CD4-positive, alpha-beta T cell (primary cell): ENCODE measurements at regions not wholly inside any gene's neighbourhood (a gene's known extent, or its start where the extent isn't known, plus 50 kb on each side); places are given as distances from the start of the nearest gene placed in this dataset.

ENCODE experiments used
- ATAC-seq: fragments of 200-7000 bp; cut with Tn5 transposase; one replicate; pipeline ENCODE4 v1.10.0; 2022; ENCODE audit warnings: mild to moderate bottlenecking; ENCODE audit not compliant: poor library complexity
- CTCF ChIA-PET: fragments of 350-600 bp; sonication (Branson Sonifier 250); formaldehyde crosslinking; loops from one replicate; lab custom pipeline; 2021; ENCODE audit warnings: antibody characterized with exemption, inconsistent platforms; lab: Charles Lee
- POLR2A ChIA-PET: fragments of 350-600 bp; sonication (Branson Sonifier 250); formaldehyde crosslinking; loops from one replicate; lab custom pipeline; 2021; ENCODE audit warnings: antibody characterized with exemption, inconsistent platforms; lab: Charles Lee
- DNase-seq, 14 experiments: peaks; one replicate each; pipeline ENCODE4 v3.0.0-alpha.2; 2013 to 2020; ENCODE audit warnings: mixed read lengths in 2 of 14
- H3K27ac ChIP-seq, 2 donors: one replicate each; pipeline versions ENCODE4 v1.5.1 to v1.7.0; 2013; ENCODE audit warnings: low read length in 2 of 2, low read depth in 1 of 2, mild to moderate bottlenecking in 1 of 2
- H3K27me3 ChIP-seq, 2 experiments: 1 replicate in 1 of 2; 2 replicates in 1 of 2; pipeline versions ENCODE4 v1.6.1 to v1.7.0; 2013; ENCODE audit warnings: low read length in 2 of 2, control low read depth in 1 of 2, mild to moderate bottlenecking in 1 of 2, moderate library complexity in 1 of 2; ENCODE audit not compliant: insufficient read depth in 2 of 2, control insufficient read depth in 1 of 2
- H3K36me3 ChIP-seq: one replicate; pipeline ENCODE4 v1.6.1; 2013; ENCODE audit warnings: low read length, control low read depth; ENCODE audit not compliant: insufficient read depth
- H3K4me1 ChIP-seq: one replicate; pipeline ENCODE4 v1.6.1; 2013; ENCODE audit warnings: low read length, control low read depth; ENCODE audit not compliant: insufficient read depth
- H3K4me3 ChIP-seq: one replicate; pipeline ENCODE4 v1.5.1; 2013; ENCODE audit warnings: mild to moderate bottlenecking, low read length, moderate library complexity
- H3K9me3 ChIP-seq, 2 experiments: 1 replicate in 1 of 2; 2 replicates in 1 of 2; pipeline versions ENCODE4 v1.6.1 to v1.7.0; 2013; ENCODE audit warnings: low read length in 2 of 2, mild to moderate bottlenecking in 2 of 2, control low read depth in 1 of 2, moderate library complexity in 1 of 2; ENCODE audit not compliant: control insufficient read depth in 1 of 2, insufficient read depth in 1 of 2
- H3K27ac Mint-ChIP-seq: one replicate; pipeline ENCODE4 v1.8.0; 2020; ENCODE audit warnings: mixed read lengths
- H3K27me3 Mint-ChIP-seq: one replicate; pipeline ENCODE4 v1.8.0; 2021; ENCODE audit warnings: mixed read lengths
- H3K36me3 Mint-ChIP-seq: one replicate; pipeline ENCODE4 v1.8.0; 2021; ENCODE audit warnings: low read depth, mixed read lengths
- H3K4me1 Mint-ChIP-seq: one replicate; pipeline ENCODE4 v1.8.0; 2021; ENCODE audit warnings: low read depth, mixed read lengths
- H3K4me3 Mint-ChIP-seq: one replicate; pipeline ENCODE4 v1.8.0; 2020; ENCODE audit warnings: mild to moderate bottlenecking, mixed read lengths
- H3K9me3 Mint-ChIP-seq: one replicate; pipeline ENCODE4 v1.8.0; 2020; ENCODE audit warnings: mixed read lengths
- intact Hi-C, 2 experiments: fragments of 100-400 bp; cut with DNase I in 1 of 2; cut with micrococcal nuclease in 1 of 2; formaldehyde crosslinking; loops; one replicate each; pipeline versions ENCODE4 v1.15.1 to v1.9.0; 2023 to 2025; cut with DNase I, micrococcal nuclease
- TF ChIP-seq, protein P1 (sequence below): fragments of 200-600 bp; IDR thresholded peaks from one replicate; pipeline ENCODE4 v1.8.0; 2022; ENCODE audit warnings: antibody characterized with exemption, mild to moderate bottlenecking

DNA sequence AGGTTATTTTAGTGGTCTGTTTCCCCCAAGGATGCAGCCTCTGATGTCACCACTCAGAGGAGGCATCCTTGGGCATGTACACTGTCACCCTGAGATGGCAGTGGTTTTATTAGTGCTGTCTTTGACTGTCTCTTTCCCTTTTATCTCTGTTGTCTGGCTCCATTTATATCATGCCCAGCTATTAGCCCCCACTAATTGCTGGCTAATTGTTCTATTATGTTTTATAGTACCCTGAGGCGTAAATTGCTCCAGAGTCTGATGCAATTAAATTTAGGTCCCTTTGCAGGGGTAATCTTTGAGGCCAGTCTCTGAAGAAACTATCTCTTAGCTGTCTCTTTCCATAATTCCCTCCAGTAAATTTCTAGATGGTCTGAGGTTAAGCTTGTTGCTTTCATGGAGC, 301.0 kb upstream of the KLHL29 start:
- TF ChIP-seq, protein P1, sequence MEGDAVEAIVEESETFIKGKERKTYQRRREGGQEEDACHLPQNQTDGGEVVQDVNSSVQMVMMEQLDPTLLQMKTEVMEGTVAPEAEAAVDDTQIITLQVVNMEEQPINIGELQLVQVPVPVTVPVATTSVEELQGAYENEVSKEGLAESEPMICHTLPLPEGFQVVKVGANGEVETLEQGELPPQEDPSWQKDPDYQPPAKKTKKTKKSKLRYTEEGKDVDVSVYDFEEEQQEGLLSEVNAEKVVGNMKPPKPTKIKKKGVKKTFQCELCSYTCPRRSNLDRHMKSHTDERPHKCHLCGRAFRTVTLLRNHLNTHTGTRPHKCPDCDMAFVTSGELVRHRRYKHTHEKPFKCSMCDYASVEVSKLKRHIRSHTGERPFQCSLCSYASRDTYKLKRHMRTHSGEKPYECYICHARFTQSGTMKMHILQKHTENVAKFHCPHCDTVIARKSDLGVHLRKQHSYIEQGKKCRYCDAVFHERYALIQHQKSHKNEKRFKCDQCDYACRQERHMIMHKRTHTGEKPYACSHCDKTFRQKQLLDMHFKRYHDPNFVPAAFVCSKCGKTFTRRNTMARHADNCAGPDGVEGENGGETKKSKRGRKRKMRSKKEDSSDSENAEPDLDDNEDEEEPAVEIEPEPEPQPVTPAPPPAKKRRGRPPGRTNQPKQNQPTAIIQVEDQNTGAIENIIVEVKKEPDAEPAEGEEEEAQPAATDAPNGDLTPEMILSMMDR: no peak
- Mint-ChIP-seq H3K4me1 (no peaks in the 10 kb centered on the region), H3K4me3 (no peak overlapping the region), H3K27ac (no peak overlapping the region), H3K9me3 (peaks cover 14% of the 10 kb centered on the region), H3K36me3 (no peaks in the 10 kb centered on the region), H3K27me3 (peaks cover 13% of the 10 kb centered on the region)
- no peak overlapping the region for H3K27ac ChIP-seq
- H3K9me3 ChIP-seq: peaks cover 0 to 10% of the 10 kb centered on the region in 2 experiments
- DNase-seq (no peak), ATAC-seq (no peak)
- no peaks in the 10 kb centered on the region for H3K4me1 ChIP-seq
- H3K4me3 ChIP-seq: no peak overlapping the region
- no peaks in the 10 kb centered on the region for H3K36me3 ChIP-seq
- ChIA-PET CTCF (no interaction called here), POLR2A (no interaction called here)
- intact Hi-C loops: no loop called here
- H3K27me3 ChIP-seq: no peaks in the 10 kb centered on the region

DNA sequence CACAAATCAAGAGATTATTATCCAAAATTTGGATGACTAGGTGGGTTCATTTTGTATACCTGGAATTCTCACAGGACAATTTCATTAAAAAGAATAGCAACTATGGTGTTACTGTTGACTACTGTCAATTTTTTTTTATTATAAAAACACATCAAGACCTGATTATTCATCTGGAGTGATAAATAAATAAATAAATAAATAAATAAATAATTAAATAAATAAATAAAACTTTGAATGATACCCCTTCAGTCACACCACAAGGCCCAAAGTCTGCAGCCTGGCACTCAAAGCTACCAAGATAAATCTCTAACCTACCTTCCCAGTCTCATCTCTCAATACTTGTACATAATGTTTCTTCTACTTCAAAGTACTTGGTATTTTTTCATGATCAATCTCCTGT, 294.0 kb upstream of the KLHL29 start:
- Histone ChIP-seq H3K27me3 (no peaks in the 10 kb centered on the region), H3K4me1 (no peaks in the 10 kb centered on the region), H3K36me3 (no peaks in the 10 kb centered on the region), H3K4me3 (no peak overlapping the region), H3K27ac (no peak overlapping the region), H3K9me3 (peaks cover 0 to 7% of the 10 kb centered on the region in 2 experiments)
- Mint-ChIP-seq H3K27me3 (peaks cover 14% of the 10 kb centered on the region), H3K4me3 (no peak overlapping the region), H3K27ac (no peak overlapping the region), H3K36me3 (no peaks in the 10 kb centered on the region), H3K4me1 (no peaks in the 10 kb centered on the region), H3K9me3 (peaks cover 21% of the 10 kb centered on the region)
- TF ChIP-seq, protein P1: no peak
- intact Hi-C loops: no loop called here
- ChIA-PET CTCF (no interaction called here), POLR2A (no interaction called here)
- ATAC-seq: no peak
- DNase-seq: no peak

DNA sequence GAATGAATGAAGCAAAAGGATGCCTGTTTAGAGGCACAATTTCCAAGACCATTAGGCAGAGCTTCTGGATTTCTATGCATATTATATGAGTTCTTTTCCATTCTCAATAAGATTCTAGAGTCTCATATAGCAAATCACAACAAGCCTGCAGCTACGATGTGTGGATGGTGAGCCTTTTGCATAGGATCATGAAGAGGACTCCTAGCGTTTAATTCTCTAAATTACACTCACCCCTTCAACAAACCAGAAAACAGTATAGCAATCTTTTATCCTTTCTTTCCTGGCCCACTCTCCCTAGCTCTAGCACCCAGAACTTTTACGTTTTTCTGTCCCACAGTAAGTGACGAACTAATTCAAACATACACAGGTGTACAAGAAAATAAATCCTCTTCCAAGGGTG, 293.1 kb upstream of the KLHL29 start:
- Histone ChIP-seq H3K9me3 (peaks cover 0 to 7% of the 10 kb centered on the region in 2 experiments), H3K4me3 (no peak overlapping the region), H3K27me3 (no peaks in the 10 kb centered on the region), H3K27ac (no peak overlapping the region), H3K36me3 (no peaks in the 10 kb centered on the region), H3K4me1 (no peaks in the 10 kb centered on the region)
- CTCF ChIA-PET: no interaction called here
- TF ChIP-seq, protein P1: no peak
- no peaks in the 10 kb centered on the region for H3K36me3 Mint-ChIP-seq
- H3K27me3 Mint-ChIP-seq: peaks cover 7% of the 10 kb centered on the region
- H3K4me1 Mint-ChIP-seq: no peaks in the 10 kb centered on the region
- no peak overlapping the region for H3K27ac Mint-ChIP-seq
- POLR2A ChIA-PET: no interaction called here
- no peak for DNase-seq
- H3K9me3 Mint-ChIP-seq: peaks cover 19% of the 10 kb centered on the region
- no peak for ATAC-seq
- intact Hi-C loops: no loop called here
- no peak overlapping the region for H3K4me3 Mint-ChIP-seq
